NCI-H2196 treated with DMSO at 0.1 percent for 48 hours (cell line): ENCODE measurements at regions not wholly inside any gene's neighbourhood (a gene's known extent, or its start where the extent isn't known, plus 50 kb on each side); places are given as distances from the start of the nearest gene placed in this dataset.

ENCODE experiments used
- DNase-seq: peaks from one replicate; lab custom pipeline; 2025; ENCODE audit not compliant: unreplicated experiment; lab: John Stamatoyannopoulos, UW

DNA sequence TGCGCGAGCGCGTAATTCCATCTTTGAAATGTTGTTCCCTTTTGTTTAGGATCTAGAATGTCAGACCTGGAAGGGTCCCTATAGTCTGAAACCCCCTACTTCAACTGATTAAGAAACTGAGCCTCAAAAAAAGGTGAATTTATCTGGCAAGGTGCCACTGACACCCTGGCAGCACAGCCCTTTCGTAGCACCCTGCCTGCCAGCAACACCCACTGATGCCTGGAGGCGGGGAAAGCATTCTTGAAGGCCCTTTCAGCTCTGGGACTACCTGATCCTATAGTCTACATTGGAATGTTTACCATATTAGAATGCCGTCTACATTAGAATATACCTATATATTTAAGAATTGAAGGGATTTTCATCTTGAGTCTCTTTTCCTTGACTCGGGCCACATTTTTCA is 542.3 kb downstream of the BUD13 start:
- no peak for DNase-seq

DNA sequence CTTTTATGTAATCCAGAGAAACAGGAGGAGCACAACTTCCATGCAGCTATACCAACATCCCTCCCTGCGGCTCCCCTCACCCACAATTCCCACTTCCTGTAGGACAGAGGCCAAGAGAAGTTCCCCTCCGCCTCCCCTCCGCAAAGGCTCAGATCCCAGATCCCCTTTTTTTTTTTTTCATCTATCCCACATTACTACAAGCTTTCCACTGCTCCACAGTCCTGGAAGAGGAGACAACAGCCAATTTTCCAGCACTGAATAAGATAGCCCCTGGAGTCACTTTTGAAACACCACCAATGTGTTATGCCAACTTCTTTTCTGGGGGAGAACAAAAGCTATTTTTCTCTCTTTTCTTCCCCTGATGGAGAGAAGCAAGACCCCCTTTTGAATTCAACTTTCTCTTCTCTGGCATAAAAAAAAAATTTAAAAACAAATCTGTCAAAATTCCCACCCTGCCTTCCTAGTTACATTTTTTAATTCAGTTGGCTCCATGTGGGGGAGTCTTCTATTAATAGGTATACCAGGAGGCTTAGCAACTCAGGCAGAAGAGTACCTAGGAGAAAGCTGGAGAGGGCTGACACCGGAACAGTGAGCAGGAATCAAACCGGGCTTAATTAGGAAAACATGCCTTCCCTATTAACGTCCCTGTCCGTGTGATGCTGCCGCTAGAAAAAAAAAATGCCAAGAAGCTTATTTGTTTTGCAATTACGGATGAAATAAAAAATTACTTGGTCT is 543.4 kb downstream of the BUD13 start:
- DNase-seq, result no peak

DNA sequence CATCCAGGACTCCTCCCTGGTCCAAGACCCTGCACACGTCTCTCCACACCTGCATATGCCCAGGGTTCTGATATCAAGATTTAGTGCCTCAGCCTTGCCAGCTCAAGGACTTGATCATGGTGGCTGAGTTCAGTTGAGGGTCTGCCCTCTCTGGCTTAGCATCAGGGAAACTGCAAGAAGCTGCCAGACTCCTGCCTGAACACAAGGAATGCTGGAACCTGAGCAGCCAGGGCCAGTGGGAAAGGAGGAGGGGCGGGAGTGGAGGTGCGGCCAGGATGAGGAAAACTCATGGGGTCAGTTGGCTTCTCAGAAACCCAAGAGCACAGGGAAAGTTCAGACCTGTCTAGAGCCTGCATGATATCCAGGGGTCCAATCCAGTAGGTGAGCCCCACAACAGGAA is 546.1 kb downstream of the BUD13 start:
- no peak for DNase-seq

DNA sequence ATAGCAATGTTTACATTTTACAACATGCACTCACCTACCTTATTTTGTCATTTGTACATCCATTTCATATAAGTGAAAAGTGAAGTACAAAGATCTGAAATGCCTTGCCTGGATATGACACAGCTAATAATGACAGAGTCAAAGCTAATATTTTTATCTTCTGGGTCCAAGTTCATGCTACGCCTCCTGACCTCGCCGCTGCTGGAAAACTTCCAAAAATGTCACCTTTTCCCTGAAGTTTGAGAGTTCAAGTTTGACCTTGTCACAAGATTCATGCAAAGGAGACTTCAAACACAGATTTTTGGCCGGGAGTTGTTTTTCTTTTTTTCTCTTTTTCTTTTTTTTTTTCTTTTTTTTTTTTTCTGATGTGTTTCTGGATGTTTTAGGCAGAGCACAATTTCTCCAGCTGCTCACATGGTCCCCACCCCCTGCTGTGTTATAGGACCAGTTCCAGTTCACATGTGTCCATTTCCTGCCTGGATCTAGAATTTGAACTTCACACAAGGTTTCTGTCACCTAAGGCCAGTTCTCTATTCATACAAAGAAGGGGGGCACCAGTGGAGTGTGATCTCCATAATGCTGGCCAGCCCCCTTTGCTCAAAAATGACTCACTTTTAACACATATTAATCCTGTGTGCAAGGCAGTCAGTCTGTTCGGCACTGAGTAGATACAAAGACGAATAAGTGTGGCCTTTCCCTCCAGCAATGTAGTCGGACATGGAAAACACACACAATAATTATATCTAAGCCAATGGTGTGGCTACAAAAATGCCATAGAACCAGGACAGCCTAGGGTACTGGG is 546.8 kb downstream of the BUD13 start:
- no peak for DNase-seq

DNA sequence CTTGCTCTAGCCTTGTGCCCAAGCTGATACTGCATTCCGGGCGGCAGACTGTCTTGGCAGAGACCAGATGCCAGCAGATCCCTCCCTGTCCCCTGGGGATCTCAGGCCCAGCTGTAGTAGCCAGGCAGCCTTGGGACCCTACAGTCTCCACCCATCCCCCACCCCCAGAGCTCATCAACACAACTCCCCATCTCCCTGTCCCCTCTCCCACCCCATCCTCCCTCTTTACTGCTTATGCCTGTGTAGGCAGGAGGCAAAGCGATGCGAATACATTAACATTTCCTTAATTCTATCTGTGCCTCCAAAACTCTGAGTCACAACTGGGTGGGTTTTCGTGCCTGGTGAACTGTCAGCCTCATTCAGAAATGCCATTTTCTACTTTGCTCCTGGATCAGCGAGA is 547.6 kb downstream of the BUD13 start:
- DNase-seq, result no peak

DNA sequence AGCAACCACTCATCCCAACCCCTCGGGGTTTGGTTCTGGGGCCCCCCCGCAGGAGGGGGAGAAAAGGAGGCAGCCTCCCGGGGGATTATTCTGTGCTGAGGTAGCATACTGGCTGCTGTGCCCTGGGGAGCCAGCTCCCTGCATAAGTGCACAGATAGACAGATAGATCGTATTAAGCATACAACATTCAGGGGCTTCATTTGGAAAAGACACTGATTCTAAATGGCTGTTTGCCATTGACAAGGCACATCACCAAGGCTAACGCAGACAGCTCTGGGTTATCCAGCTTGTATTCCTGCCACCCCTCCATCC is 547.9 kb downstream of the BUD13 start:
- DNase-seq, result no peak

DNA sequence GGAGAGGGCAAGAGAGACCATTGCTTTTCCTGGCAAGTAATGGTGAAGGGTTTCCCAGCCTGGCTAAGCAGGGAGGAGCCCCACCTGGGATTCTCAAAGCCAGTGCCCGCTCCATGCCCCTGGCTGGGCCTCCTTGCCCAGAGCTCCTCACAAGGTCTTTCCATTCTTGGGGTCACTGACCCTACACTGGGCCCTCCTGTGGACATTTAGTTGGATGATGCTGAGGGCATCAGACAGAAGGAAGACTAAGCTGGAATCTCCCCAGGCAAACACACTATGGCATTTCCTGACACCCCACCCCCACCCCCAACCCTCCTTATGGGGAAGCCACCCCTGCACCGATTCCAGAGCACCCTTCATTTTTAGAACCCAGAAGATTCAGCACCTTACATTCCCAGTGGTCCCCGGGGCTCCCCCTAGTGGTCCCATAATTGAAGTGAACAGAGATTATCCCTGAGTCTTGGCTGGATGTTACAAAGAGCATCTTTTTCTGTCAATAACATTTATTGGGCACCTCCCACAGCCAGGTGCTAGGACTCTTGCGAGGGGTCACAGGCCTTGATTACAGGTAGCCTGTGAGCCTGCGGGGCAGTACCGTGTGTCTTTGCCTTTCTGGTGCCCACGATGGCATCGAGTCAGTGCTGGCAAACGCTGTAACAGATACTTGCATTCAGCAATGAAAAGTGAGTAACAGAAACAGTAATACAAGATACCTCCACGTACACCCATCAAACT is 548.5 kb downstream of the BUD13 start:
- no peak for DNase-seq

DNA sequence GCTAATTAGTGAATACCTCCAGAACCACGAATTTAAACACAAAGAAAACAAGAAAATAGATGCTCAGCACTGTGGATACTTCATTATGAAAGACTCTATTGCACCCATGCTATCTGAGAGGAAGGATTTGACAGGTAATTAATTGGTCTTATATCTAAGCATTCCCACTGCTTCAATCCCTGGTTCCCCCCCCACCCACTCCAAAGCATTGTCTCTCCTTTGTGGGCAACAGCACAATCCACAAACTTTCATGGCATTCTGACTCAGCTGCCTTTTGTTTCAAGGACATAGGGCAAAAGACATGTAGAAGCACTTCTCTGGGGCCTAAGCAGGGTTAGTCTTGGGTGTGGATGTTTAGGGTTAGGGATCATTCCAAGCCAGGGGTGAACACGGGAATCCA is 551.4 kb downstream of the BUD13 start:
- no peak for DNase-seq

DNA sequence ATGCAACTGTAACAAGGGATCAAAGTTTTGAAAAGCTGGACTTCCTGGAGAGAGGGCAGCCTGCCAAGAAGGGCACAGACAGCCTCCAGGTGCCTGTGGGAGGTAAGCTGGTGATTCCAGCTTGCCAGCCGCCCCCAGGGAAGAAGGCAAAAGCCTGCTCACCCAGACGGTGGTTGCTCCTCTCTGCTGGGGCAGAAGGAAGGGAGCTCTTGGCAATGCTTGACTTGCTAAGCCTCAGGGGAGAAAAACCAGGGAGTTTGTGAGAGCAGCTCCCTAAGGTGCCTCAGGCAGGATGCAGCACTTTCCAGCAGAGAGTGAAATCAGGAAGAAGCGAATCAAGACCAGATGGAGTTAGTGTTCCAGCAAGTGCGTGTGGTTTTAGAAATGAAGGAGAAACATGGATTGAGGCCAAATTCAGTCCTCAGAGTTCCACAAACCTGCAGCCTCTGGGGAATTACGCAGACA is 553.6 kb downstream of the BUD13 start:
- DNase-seq, result no peak

DNA sequence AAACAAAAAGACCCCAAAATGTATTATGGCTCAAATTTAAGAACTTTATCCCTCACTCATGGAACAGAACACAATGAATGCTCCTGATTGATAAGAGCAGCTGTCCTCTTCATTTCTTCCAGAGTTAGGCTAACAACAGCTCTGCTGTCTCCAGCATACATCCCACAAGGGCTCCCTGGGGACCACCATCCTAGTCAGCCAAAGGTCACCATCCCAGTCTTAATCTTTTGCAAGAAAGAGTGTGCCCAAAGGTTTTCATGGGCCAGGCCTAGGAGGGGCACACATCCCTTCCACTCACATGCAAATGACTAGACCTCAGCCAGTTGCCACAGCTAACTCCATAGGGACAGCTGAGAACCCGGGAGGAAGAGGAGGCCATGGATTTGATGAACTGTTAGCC is 555.3 kb downstream of the BUD13 start:
- no peak for DNase-seq

DNA sequence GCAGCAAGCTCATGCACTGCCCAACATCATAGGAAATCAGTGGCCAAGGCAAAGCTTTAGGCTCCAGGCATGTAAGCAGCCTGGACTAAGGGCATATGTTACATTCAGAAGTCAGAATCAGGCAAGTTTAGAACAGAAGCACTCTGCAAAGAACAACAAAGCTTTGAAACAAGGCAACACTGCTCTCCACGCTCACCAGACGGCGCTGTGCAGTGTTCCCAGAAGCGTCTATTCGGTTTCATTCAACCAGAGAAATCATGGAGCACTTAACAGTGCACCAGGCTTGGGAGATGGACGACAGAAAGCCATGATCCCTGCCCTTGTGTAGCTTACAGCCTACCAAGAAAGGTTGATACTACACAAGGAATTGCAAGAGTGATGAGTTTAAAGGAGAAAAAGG is 555.8 kb downstream of the BUD13 start:
- no peak for DNase-seq

DNA sequence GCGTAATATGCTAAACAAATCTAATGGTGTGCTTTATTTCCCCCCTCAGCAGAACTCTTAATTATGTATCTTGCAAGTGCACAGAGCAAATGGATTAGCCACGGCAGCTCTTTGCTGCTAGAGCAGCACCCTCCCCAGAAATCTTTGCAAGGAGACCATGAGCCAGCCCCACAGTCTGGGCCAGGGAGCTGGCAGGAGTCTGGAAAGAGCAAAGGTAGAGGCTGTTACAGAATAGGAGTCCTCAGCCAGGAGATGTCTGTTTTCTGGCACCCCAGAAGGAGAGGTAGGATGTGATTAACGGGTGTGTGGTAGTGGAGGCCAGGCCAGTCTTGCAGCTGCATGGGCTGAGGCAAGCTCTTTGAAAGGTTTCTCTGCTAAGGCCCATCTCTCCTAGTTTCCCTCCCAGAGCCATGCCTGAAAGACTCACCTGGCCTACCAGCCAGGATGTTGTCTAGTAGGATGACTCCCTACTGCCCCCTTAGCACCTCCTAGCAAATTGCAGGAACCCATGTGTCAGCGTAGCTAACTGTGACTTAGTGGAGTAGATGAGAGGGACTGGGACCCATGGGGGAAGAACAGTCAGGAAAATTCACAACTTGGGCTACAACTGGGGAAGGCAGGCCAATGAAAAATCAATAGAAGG is 557.2 kb downstream of the BUD13 start:
- DNase-seq, result no peak

DNA sequence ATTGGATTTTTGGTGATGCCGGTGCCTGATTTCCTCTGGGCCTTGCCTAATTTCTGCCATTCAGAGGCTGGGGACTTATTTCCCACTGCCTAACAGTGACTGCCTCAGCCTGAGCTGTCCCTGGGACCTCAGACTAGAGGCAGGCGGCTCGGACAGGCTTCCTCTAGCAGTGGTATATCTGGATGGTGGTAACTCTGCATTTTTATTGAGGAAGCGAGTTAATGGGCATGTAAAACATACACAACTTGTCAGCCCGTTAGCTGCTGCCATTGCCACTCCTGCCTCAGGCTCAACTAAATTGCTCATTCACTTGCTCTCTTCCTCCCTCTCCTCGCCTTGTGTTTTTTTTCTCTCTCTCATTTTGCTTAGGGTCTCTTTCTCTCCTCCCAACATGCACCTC is 561.6 kb downstream of the BUD13 start:
- DNase-seq, result no peak

DNA sequence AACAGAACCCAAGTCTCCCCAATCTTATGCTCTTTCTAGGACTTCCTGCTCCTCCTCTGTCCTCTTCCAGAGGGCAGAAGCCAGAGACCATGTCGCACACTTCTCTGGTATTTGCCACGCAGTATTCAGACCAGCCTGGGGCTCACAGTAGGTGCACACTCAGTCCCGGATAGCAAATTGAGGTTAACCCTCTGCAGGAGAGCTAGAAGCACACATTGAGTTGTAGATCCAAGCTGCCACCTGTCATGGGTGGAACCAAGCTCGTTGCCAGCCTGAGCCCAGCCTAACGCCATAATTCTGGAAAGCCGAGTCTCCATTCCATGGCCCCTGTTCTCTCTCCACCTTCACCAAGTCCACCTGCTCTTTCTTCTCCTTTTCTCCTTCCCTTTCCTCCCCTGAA is 562.1 kb downstream of the BUD13 start:
- no peak for DNase-seq

DNA sequence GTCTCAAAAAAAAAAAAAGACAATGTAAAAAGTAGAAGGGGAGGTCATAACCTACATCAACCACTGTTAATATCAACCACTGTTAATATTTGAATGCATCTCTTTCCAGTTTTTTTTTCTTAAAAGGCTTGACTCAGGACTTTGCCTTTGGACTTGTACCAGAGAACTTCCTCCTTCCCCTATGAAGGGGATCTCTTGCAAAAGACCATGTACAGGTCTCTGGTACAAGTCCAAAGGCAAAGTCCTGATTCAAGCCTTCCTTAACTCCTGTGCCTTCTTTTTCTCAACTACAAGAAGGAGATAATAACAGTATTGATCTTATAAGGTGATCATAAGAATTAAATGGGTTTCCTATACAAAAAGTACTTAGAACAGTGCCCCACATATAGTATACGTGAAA is 563.5 kb downstream of the BUD13 start:
- no peak for DNase-seq

DNA sequence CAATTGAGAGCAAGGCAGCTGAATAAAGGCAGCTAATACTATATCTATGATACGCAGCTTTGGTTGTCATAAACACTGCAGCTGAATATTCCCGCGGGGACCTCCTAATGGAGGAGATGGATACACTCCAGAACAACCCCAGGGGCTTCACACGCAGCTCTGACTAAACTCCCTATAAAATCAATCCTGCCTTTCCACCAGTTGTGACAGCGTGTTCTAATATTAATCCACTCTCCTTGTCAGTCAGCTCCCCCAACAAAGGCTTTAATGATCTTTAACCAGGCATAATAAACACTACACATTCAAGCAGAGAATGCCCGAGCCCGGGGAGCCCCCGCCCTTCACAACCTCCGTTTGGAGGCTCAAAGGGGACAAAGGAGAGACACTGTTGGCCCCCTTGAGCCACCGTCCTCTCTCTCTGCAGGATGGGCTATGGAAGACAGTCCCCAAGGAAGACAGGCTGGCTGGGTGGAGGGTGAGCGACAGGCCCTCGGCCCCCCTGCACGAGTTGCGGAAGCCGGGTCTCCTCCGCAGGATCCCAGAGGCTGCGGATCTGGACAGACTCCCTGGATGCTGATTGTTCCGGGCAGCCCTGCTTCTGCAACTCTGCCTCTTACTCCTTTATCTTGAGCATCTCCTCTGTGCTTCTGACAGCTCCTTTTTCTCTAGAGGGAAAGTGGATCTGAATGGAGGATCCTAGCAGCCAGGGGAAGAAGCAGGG is 565.2 kb downstream of the BUD13 start:
- no peak for DNase-seq

DNA sequence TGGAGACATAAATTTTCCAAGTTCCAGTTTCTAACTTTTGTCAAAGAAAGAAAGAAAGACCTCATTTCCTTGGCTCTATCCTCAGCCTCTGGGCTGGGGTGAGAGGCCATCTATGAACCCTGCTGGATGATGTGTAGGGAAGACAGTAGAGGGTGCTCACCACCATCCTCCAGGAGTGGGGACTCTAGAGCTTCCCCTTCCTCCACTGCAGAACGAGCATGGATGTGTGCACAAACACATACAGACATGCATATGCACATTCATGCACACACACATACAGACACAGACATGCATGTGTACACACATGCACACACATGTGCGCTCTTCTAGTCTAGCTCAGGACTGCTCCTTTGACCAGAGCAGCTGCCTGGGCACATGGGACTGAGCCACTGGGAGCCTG is 565.8 kb downstream of the BUD13 start:
- no peak for DNase-seq

DNA sequence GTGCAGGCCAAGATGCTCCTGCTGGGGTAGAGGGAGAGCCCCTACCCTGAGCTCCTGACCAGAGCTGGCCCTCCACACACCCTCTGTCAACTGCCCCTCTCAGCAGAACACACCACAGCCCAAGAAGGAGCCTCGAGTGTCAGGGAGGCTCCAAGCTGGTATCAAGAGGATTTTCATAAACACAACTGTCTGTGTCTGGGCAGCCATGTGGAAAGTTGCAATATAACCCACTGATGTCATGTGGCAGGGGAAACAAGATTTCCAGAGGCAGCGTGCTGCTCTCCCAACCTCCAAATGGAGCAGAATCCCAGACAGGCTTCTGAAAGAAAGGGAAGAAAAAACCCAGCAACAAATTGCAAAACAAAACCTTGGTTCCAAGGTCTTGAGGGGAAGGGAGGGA is 569.9 kb downstream of the BUD13 start:
- no peak for DNase-seq

DNA sequence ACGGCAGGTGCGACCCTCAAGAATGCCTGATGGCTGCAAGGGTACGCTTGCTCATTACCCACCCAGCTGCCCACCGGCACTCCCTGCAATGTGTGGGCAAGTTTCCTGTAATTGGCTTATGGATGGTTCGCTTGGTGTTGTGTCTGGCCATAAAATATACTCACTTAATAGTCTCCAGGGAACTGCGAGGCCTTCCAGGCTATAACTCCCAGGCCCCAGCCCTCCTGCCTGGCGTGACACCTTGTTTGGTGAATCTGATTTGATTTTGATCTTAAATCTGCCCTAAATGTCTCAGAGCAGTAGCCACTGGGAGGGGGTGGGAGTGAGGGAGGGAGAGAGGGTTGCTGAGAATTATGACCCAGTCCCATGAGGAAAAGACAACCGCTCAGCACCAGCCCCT is 572.2 kb downstream of the BUD13 start:
- DNase-seq, result no peak

DNA sequence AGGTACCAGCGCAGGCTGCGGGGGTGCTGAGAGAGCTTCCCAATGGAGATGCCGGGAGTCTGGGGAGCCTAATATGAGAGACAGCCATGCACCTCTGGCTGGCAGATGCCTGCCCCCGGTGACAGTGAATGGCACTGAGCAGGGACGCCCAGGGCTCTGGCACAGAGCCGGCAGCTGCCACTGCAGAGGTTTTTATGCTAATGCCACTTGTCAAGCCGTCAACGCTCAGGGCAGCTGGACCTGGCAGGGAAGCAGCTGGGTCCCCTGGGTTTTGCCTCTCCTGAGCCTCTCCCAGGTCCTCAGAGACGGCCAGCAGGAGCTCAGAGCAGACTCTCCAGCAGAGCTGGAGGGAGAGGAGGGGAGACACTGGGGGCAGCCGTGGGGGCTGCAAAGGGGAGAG is 573.6 kb downstream of the BUD13 start:
- DNase-seq, result peak; percentile 23
